ENCODE measurements at regions not wholly inside any gene's neighbourhood (a gene's known extent, or its start where the extent isn't known, plus 50 kb on each side); places are given as distances from the start of the nearest gene placed in this dataset.
"Not testable (repeated sequence)": the region's sequence is repeated elsewhere in the genome, so short reads cannot be mapped to it uniquely, and the experiment has no call there.

GRCh38 chr4:62618042-62618441, 1417.9 kb downstream of the ADGRL3 start:
- H3K4me3 ChIP-seq: no peak overlapping the region
- H3K4me1 ChIP-seq: no peaks in the 10 kb centered on the region
- no peak overlapping the region for H3K27ac ChIP-seq
- WGBS, 2 donors: 86 to 87% methylated on average over 2 of the region's 2 CpGs
- H3K36me3 ChIP-seq: no peaks in the 10 kb centered on the region
- TF ChIP-seq CTCF (IDR thresholded peaks at IDR 0.05) (no peak), POLR2A (IDR thresholded peaks at IDR 0.05) (no peak), EP300 (IDR thresholded peaks at IDR 0.05) (no peak)
- no peaks in the 10 kb centered on the region for H3K27me3 ChIP-seq
- DNase-seq (ENCODE audit: low spot score in 2 of 2): no peak
- H3K9me3 ChIP-seq: no peaks in the 10 kb centered on the region

- no peak for DNase-seq (ENCODE audit: low spot score in 2 of 2)
- TF ChIP-seq CTCF (IDR thresholded peaks at IDR 0.05): no peak
- no peak for TF ChIP-seq POLR2A (IDR thresholded peaks at IDR 0.05)
- H3K9me3 ChIP-seq: no peaks in the 10 kb centered on the region
- H3K27me3 ChIP-seq: no peaks in the 10 kb centered on the region
- 47 to 56% methylated on average over 1 of the region's 1 CpG for WGBS, 2 donors
- no peaks in the 10 kb centered on the region for H3K4me1 ChIP-seq
- no peak overlapping the region for H3K27ac ChIP-seq
- no peak overlapping the region for H3K4me3 ChIP-seq
- no peaks in the 10 kb centered on the region for H3K36me3 ChIP-seq
Measured at GRCh38 chr4:62601737-62602136, 1401.6 kb downstream of the ADGRL3 start.

GRCh38 chr4:62595265-62595664, 1395.1 kb downstream of the ADGRL3 start:
- not testable (repeated sequence) for H3K27me3 ChIP-seq; H3K36me3 ChIP-seq; H3K9me3 ChIP-seq; H3K27ac ChIP-seq; H3K4me1 ChIP-seq; H3K4me3 ChIP-seq; DNase-seq (ENCODE audit: low spot score in 2 of 2)
- peak in 1 of 5 experiments; percentile 20 for TF ChIP-seq CTCF (IDR thresholded peaks at IDR 0.05)
- 63 to 69% methylated on average over 12 of the region's 12 CpGs for WGBS, 2 donors

- no peaks in the 10 kb centered on the region for H3K27me3 ChIP-seq
- TF ChIP-seq EP300 (IDR thresholded peaks at IDR 0.05) (no peak), POLR2A (IDR thresholded peaks at IDR 0.05) (no peak), CTCF (IDR thresholded peaks at IDR 0.05) (no peak)
- H3K4me1 ChIP-seq: no peaks in the 10 kb centered on the region
- H3K36me3 ChIP-seq: no peaks in the 10 kb centered on the region
- H3K27ac ChIP-seq: no peak overlapping the region
- DNase-seq (ENCODE audit: low spot score in 2 of 2): no peak
- no peak overlapping the region for H3K4me3 ChIP-seq
- WGBS, 2 donors: 79 to 89% methylated on average over 2 of the region's 2 CpGs
- H3K9me3 ChIP-seq: peaks cover 0 to 10% (median 0%) of the 10 kb centered on the region in 4 donors
Measured at GRCh38 chr4:62591756-62592155, 1391.6 kb downstream of the ADGRL3 start.

GRCh38 chr4:62588671-62589070, 1388.5 kb downstream of the ADGRL3 start:
- H3K27me3 ChIP-seq: no peaks in the 10 kb centered on the region
- no peak overlapping the region for H3K27ac ChIP-seq
- H3K9me3 ChIP-seq: peaks cover 0 to 10% (median 0%) of the 10 kb centered on the region in 4 donors
- no peak for TF ChIP-seq POLR2A (IDR thresholded peaks at IDR 0.05)
- TF ChIP-seq EP300 (IDR thresholded peaks at IDR 0.05): no peak
- TF ChIP-seq CTCF (IDR thresholded peaks at IDR 0.05): no peak
- 83 to 100% methylated on average over 1 of the region's 1 CpG for WGBS, 2 donors
- H3K4me1 ChIP-seq: no peaks in the 10 kb centered on the region
- no peak for DNase-seq (ENCODE audit: low spot score in 2 of 2)
- no peak overlapping the region for H3K4me3 ChIP-seq
- H3K36me3 ChIP-seq: no peaks in the 10 kb centered on the region
